HL-60 (cell line): ENCODE measurements at regions not wholly inside any gene's neighbourhood (a gene's known extent, or its start where the extent isn't known, plus 50 kb on each side); places are given as distances from the start of the nearest gene placed in this dataset.

Experiments used
- DNase-seq, 2 experiments: peaks; one replicate each; pipeline ENCODE4 v3.0.0-alpha.2; 2010 to 2020; ENCODE audit warnings: low read depth in 1 of 2, low spot score in 1 of 2
- H3K27ac ChIP-seq: fragments of 250-450 bp; sonication (Bioruptor Pico); replicated peaks from 2 replicates; pipeline ENCODE4 v1.5.1; 2020; ENCODE audit warnings: mild to moderate bottlenecking, moderate library complexity
- H3K27me3 ChIP-seq: fragments of 250-450 bp; sonication (Bioruptor Pico); 2 replicates; pipeline ENCODE4 v1.5.1; 2021; ENCODE audit warnings: mild to moderate bottlenecking, moderate library complexity; ENCODE audit not compliant: insufficient read depth, poor library complexity, severe bottlenecking
- H3K4me3 ChIP-seq: replicated peaks from 2 replicates; pipeline ENCODE4 v1.5.1; 2011; ENCODE audit warnings: mild to moderate bottlenecking, control low read depth, low read length; ENCODE audit not compliant: insufficient read depth
- GABPA ChIP-seq: IDR thresholded peaks from 2 replicates; pipeline ENCODE4 v1.6.1; 2012; ENCODE audit warnings: low read depth
- POLR2AphosphoS5 ChIP-seq: IDR thresholded peaks from 2 replicates; pipeline ENCODE4 v1.6.1; 2012; ENCODE audit warnings: low read depth
- SPI1 ChIP-seq: IDR thresholded peaks from 2 replicates; pipeline ENCODE4 v1.6.1; 2012; ENCODE audit warnings: low read depth, mild to moderate bottlenecking, borderline replicate concordance
- TF ChIP-seq, protein P1 (sequence below): IDR thresholded peaks from one replicate; pipeline ENCODE4 v1.5.1; 2011; ENCODE audit warnings: low read length, control low read depth, inconsistent platforms; ENCODE audit not compliant: insufficient read depth
- TF ChIP-seq, protein P2 (sequence below): IDR thresholded peaks from 2 replicates; pipeline ENCODE4 v1.6.1; 2012; ENCODE audit warnings: low read depth; ENCODE audit not compliant: insufficient replicate concordance

DNA sequence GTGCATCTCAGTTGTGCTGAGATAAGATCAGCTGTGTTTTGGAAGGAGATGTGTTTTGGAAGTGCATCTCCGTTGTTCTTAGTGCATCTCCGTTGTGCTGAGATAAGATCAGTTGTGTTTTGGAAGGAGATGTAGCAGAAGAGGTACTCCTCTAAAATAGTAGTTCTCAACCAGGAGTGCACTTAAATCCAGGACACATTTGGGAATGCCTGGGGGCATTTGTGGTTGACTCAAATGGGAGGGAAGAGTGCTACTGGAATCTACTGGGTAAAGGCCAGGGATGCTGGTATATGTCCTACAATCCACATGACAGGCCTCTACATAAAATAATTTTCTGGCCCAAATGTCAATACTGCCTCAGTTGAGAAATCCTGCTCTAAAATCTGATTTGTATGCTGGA is 70.8 kb upstream of the CHRDL1 start:
- Histone ChIP-seq H3K4me3 (no peak overlapping the region), H3K27me3 (peaks cover 2% of the 10 kb centered on the region), H3K27ac (no peak overlapping the region)
- no peak for DNase-seq
- TF ChIP-seq SPI1 (no peak), GABPA (no peak), POLR2AphosphoS5 (no peak)
- TF ChIP-seq, protein P1, sequence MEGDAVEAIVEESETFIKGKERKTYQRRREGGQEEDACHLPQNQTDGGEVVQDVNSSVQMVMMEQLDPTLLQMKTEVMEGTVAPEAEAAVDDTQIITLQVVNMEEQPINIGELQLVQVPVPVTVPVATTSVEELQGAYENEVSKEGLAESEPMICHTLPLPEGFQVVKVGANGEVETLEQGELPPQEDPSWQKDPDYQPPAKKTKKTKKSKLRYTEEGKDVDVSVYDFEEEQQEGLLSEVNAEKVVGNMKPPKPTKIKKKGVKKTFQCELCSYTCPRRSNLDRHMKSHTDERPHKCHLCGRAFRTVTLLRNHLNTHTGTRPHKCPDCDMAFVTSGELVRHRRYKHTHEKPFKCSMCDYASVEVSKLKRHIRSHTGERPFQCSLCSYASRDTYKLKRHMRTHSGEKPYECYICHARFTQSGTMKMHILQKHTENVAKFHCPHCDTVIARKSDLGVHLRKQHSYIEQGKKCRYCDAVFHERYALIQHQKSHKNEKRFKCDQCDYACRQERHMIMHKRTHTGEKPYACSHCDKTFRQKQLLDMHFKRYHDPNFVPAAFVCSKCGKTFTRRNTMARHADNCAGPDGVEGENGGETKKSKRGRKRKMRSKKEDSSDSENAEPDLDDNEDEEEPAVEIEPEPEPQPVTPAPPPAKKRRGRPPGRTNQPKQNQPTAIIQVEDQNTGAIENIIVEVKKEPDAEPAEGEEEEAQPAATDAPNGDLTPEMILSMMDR: no peak
- TF ChIP-seq, protein P2, sequence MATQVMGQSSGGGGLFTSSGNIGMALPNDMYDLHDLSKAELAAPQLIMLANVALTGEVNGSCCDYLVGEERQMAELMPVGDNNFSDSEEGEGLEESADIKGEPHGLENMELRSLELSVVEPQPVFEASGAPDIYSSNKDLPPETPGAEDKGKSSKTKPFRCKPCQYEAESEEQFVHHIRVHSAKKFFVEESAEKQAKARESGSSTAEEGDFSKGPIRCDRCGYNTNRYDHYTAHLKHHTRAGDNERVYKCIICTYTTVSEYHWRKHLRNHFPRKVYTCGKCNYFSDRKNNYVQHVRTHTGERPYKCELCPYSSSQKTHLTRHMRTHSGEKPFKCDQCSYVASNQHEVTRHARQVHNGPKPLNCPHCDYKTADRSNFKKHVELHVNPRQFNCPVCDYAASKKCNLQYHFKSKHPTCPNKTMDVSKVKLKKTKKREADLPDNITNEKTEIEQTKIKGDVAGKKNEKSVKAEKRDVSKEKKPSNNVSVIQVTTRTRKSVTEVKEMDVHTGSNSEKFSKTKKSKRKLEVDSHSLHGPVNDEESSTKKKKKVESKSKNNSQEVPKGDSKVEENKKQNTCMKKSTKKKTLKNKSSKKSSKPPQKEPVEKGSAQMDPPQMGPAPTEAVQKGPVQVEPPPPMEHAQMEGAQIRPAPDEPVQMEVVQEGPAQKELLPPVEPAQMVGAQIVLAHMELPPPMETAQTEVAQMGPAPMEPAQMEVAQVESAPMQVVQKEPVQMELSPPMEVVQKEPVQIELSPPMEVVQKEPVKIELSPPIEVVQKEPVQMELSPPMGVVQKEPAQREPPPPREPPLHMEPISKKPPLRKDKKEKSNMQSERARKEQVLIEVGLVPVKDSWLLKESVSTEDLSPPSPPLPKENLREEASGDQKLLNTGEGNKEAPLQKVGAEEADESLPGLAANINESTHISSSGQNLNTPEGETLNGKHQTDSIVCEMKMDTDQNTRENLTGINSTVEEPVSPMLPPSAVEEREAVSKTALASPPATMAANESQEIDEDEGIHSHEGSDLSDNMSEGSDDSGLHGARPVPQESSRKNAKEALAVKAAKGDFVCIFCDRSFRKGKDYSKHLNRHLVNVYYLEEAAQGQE: no peak

DNA sequence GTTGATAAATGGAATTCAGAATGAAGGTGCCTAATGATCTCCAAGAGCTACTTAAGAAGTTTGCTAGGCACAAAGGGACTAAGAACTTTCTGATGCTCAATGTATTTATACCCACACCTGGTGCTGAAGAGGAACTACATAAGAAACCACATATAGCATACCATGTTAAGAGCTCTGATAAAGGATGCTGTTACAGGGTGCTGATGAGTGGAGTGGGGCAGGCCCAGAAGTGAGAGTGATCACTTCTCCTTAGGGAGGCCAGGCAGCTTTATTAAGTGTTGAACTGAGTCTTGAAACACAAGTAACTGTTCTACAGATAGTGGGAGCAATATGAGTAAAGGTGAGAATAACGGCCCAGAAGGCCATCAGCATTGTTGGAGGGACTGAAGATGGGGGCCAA is 68.3 kb upstream of the CHRDL1 start:
- TF ChIP-seq POLR2AphosphoS5: no peak
- TF ChIP-seq, protein P2: no peak
- TF ChIP-seq, protein P1: no peak
- TF ChIP-seq SPI1: no peak
- no peak for TF ChIP-seq GABPA
- Histone ChIP-seq H3K27me3 (peaks cover 6% of the 10 kb centered on the region), H3K27ac (no peak overlapping the region), H3K4me3 (no peak overlapping the region)
- DNase-seq: no peak

DNA sequence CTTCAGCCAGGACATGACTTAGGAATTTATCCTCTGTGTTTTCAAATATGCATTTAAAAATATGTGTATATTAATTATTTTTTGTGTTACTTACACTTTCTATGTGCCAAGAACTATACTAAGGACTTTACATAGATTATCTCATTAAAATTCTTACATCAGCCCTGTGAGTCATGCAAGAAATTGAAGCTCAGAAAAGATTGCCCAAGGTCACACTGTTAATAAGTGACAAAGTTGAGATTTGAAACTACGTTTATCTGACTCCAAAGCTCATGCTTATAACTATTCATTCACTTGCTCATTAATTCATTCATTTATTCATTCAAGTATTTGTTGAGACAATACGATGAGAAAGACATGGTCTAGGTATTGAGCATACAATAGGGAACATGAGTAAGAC is 62.9 kb upstream of the CHRDL1 start:
- no peak overlapping the region for H3K27ac ChIP-seq
- DNase-seq: no peak
- peaks cover 3% of the 10 kb centered on the region for H3K27me3 ChIP-seq
- TF ChIP-seq, protein P2: no peak
- TF ChIP-seq SPI1: no peak
- TF ChIP-seq POLR2AphosphoS5: no peak
- TF ChIP-seq, protein P1: no peak
- no peak for TF ChIP-seq GABPA
- H3K4me3 ChIP-seq: no peak overlapping the region
